Hypothalamus (tissue), 51 donors: ENCODE measurements at regions not wholly inside any gene's neighbourhood (a gene's known extent, or its start where the extent isn't known, plus 50 kb on each side); places are given as distances from the start of the nearest gene placed in this dataset.

Experiments
- DNase-seq, 51 donors: peaks; one replicate each; lab custom pipeline; 2025; lab: John Stamatoyannopoulos, UW

DNA sequence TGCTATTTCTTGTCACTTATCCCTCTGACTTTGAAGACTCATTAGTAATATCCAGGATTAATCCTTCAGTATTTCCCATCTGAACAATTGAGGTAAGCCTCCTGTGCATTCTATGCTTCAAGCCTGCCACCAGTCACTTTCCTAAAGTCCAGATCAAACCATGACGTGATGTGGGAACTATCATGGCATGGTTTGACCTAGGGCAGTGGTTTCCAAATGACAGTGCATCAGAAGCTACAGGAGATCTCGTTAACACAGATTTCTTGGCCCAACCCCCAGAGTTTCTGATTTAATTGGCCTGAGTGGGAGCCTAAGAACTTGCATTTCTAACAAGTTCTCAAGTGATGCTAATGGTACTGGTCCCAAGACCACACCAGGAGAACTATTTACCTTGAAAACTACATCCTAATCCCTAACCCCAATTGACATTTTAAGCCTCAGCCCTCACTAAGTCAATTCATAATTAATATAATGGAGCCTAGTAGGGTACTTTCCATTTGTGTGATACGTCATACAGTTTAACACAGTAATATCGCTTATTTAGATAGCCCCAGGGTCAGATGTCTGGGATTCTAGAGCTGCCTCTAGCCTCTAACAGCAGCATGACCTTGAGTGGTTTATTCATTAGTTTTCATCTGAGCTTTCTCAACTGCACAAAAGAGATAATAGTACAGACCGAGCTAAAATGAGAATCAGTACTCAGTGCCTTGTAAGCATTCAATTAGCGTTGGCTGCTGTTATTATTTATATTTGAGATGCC is 907.6 kb downstream of the TFAP2A start:
- DNase-seq: no peak

DNA sequence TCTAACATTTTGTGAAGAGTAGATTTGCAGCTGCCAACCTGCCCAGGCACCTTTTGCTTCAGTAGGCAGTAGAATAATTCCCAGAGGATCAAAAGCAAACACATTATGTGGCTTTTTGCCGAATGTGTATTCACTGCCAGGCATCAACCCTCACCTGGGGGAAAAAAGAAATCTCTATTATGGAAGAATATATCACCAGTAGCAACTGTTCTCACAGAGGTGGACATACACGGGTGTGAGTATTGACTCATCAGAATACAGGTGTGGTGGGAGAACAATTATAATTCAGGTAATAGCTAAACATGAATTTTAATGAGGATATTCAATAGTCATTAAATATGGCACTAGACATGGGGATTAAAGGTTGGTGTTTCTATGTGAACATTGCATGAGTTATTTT is 910.7 kb downstream of the TFAP2A start:
- no peak for DNase-seq

DNA sequence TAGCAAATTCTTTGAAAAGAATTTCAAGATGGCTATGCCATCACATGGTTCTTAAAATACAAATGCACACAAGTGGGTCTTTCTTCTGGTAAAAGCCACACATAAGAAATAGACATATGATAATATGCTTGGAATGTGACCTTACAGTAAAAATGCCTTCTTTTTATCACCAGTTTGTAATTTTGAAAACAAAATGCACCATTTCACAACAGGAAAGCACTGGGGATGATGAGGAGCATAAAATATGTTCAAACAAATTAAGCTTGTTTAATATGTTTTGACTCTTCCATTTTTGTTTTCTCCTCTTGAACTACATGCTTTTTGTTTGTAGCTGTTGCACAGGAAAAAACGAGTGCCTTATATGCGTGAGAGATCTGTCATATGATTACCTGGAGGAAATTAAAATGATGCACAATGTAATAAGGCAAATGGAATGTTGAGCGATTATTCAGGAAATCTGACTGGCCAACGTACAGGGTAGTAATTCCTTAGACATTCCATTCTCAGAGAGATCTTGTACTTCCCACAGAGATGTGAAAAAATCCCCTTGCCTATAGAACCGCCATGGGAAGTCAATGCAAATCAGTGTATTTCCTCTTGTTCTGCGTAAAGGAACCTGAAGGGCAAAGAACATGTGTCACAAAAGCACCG is 911.6 kb downstream of the TFAP2A start:
- DNase-seq: no peak

DNA sequence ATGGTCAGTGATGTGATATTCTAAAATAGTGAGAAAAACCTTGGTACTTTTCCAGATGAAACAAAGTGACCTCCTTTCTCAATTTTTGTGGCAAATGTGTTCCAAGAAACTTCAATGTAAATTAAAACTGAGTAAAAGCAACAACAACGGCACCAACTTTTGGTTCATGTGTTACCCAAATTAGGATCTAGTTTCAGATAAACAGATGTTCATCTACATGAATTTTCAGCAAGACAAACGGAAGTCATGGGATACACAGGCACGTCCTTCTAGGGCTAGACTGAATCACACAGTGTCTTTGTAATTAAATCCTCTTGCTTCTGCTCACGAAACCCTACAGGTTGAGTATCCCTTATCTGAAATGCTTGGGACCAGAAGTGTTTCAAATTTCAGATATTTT is 915.2 kb downstream of the TFAP2A start:
- DNase-seq: no peak

DNA sequence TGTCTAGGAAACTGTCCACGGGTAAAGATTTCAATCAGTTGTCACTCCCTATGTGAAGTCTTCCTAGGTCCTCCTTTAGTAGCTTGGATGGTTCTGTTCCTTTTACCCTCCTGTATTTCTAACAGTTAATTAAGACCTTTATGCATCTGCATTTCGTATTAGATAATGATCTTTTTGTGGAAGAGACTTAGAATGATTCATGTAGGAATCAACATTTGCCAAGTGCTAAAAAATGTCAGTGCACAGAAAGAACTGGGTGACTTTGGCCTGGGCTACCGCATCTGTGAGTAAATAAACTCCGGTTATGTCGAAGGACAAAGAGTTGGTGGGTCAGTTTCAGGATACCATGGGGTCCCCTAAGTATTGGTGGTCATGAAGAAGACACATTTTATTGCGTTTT is 918.0 kb downstream of the TFAP2A start:
- DNase-seq: no peak

DNA sequence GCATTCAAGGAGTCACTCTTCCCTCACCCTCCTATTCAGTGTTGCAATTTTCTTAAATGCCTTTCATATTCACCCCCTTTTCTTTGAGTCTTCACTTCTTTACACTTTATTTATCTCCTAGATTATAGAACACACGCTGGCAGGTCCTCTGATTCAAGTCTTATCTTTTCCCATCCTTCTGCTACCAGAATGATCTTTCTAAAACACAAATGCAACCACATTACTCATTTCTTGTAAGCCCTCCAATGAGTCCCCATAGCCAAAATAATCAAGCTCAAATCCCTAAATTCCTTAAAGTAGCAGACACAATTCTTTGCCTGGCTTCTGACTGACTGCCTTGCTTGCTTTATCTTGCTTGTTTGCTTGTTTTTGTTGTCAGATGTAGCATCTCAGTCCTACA is 920.0 kb downstream of the TFAP2A start:
- no peak for DNase-seq

DNA sequence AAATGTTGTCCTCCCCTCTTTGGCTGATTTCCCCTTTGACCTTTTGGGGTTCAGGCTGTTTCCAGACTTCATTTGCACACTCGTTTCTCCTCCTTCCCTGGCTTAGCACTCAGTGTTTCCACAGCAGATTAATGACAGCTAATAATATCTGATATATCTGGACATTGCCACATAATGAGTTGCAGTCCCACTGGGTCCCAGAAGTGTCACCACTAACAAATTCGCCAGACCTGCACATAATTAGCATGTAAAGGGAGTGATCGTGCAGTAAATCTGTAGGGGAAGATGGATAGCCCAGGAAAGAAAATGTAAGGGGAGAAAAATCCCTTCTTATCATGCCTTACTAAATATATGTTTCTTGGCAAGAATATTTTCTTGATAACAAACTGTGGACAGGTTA is 922.1 kb downstream of the TFAP2A start:
- no peak for DNase-seq

DNA sequence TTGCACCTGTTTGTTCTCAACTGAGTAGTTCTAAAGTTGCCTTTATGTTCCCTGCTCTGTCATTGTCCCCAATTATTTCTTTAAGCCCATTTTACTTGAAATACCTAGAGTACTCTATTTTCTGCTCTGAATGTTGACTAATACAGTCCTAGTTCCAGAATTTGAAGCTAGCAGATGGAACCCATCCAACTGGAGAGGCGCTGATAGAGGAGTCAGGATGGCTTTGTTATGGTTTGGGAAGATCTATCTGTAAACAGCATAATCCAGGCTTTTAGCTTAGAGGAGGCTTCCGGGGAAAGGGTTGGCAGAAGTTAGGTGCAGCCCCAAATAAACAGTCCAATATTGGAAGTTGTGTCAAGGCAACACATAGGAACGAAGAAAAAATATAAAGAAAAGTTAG is 927.7 kb downstream of the TFAP2A start:
- DNase-seq: no peak

DNA sequence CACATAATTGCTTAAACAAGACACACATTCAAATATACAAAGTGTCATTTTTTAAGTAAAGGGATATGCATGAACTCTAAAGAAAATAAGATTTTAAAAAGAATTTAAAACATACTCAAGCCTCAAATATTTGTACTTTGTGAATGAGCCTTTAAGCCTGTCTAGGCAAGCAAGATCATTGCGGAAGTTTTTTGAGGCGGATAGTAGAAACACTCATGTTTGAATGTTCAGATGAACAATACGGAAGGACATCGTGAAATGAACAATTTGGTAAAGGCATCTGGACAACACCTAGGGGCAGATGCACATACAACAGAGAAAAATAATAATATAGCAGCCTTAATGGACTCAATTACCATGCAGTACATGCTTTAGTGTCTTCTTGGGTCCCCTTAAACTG is 928.9 kb downstream of the TFAP2A start:
- no peak for DNase-seq

DNA sequence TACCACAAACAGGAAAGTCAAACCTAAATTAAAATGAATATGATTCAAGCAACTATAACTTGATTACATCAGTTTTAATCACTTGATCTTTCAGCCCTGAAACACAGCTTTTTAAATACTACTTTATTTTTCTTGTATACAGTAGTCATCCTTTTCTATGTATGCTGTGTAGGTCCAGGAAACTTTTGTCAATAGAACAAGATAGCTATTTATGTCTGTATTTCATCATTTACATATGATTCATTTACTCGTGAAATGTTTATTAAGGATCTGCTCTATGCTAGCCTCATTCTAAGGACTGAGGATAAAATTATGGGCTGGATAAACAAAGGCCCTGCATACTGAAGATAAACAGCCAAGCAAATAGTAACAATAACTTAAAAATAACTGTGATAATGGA is 930.2 kb downstream of the TFAP2A start:
- no peak for DNase-seq

DNA sequence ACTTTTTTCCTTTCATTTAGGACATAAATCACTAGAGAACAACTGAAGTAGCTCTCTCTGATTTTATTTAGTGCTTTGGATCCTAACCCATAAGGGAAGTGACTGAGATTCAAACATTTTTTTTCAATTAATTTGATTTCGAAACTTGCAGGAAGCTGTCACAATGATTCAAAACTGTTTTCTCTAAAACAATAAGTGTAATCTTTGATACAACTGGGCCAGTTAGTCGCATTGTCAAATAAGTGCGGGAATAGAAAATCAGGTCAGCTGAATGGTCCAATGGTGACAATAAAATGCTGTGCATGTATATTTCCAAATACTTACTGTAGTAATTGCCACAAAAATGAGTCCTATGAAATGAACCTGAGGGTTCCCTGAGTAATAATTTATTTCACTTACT is 930.8 kb downstream of the TFAP2A start:
- no peak for DNase-seq

DNA sequence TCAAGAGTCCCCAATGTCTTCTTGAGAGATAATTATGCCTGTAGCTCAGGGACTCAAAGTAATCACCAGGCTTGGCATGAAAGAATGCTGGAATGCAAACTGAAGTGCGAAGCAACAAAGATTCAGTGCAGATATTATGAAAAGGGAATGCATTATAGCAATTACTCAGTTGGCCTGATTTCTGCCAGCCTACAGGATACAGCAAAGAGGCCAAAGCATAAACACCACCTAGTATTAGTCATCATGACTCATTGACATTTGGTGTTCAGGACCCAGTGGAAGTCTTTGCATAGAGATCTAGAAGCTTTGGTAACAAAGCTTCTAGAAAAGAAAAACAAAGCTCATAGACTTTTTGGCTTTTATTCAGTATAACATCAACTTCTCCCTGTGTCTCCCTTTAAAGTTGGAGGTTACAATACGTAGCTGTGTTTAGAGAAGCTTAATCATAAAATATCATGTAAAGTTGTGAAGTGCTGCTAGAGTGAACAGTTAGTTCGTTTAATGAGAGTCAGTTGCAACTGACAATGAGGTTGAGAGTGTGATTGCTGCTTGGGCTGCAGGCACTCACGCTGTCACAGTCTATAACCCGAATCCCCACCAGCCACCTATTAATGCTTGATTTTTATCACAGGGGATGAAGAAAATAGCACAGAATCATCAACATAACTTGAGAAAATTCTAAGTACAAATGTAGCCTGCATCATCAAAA is 932.7 kb downstream of the TFAP2A start:
- DNase-seq: peak in 1 of 51 donors; percentile 4

DNA sequence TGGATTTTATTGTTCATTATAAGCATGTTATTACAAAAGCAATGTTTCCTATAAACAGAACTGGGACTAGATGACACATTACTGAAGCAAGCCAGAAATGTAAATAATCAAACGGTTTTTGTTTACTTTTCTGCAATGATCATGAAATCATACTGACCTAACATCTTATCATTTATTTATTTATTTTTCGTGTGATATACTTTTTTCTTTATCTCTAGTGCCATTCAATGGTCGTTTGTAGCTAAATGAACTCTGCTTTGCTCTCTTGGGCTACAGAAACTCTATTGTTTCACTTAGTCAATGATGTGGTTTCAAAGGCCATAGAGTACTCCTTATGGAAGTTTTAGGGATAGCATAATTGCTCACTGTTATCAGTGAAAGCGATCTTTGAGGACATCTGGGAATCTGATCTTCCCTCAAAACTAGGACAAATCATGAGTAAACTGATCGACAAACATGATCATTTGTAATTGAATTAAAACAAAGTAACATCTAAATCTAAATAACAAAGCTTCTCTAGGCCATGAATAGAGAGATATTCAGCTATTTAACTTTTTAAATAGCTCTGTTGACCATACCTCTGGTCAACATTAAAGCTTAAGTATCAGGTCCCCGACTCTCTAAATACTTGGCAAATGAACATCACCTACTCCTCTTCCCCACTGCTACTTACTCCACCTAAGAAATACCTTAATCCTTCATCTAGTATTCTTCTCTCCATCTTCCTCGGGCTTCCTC is 933.4 kb downstream of the TFAP2A start:
- DNase-seq: no peak

DNA sequence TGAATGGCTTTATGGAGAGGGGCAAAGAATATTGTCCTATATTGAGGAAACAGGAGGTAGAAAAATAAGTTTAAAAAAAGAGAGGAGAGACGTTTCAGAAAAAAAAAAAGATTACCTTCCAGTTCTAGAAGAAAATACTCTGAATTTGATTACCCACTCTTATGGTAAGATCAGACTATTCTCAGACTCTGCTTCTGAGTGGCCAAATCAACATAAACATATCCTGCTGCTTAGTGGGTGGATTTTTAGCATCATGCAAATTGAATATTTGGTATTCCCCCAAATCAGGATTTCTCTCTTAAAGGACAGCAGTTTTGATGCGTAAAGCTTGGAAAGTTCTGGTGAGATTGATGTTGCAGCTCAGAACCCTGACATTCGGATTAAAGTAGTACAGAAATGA is 946.6 kb downstream of the TFAP2A start:
- DNase-seq: no peak

DNA sequence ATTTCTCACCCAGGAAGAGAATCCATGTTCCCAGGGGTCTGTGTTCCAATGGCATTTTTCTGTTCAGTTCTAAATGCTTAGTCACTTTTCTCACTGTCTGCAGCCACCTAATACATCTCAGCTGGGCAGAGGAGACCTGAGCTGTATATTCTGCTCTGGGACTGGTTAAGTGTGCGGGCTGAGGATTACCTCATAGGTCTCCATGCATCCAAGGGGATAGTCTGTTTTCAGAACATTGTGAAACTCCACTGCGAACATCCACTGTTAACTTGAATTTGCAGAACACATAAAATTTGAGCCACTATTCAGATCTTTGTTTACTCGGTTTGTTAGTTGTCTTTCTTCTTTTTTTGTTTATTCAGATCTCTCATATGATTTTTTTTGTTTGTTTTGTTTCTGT is 947.1 kb downstream of the TFAP2A start:
- no peak for DNase-seq

DNA sequence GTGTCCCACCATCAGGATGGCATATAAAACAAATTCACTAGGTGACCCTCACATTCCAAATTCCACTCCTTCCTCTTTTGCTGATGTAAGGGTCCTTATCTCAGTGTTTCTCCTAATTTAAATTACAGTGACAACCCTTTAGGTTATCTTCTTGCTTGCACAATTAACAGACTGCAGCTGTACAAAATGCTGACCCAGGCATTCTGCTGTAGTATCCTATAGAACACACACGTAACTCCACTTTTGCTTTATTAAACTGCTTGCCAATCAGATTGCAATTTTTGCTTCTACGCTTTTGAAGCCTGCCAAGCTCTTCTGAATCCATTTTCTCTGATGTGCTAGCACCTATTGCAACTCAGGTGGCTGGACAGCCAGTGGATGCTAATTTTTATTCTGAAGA is 950.3 kb downstream of the TFAP2A start:
- no peak for DNase-seq

DNA sequence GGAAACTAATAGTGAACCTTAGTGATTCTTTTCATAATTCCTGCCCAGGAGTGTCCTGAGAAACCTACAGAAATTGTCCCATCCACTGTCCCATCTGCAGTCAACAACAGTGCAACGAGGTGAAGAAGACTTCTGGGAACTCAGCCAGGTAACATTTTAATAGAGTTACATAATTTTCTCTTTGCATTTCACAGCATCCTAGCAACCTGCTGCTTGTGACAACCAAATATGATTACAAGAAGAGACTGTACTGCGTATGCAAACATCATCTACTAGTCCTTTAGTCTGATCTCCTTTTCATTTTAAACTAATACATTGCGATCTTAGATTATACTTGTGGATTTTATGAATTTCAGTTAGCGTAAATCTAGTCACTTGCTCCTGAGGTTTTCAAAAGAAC is 951.6 kb downstream of the TFAP2A start:
- DNase-seq: no peak

DNA sequence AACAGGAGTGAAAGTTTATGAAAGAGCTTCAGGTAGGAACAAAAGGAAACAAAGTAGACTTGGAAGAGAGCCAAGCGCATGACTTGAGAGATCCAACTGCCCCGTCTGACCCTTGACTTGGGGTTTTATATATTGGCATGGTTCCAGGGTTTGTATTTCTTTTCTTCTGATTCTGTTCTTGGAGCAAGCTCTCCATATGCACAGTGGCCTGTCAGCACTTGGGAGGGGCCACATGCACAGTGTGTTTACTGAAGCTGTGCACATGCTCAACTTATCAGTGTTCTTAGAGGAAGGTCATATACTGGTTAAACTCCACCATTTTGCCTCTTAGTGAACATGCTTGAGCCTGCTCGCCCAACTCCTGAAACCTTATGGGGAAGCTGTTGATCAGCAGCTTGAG is 953.7 kb downstream of the TFAP2A start:
- no peak for DNase-seq

DNA sequence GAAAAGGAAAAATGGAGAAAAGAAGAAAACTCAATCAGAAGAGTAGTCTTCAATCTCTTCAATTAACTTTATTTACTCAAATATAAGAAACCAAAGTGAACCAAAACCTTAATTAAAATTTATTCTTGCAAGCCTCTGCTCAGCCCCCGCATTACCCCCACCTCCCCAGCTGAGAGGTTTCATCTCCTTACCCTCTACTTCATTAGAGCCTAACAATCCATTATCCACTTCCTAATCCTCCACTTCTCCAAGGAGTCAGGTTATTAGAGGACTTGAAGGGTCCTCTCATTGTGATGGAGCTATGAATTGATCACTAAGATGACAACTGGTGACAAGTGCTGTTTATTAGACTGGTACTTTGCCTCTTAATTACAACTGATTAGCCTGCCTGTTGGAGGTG is 956.5 kb downstream of the TFAP2A start:
- DNase-seq: no peak

DNA sequence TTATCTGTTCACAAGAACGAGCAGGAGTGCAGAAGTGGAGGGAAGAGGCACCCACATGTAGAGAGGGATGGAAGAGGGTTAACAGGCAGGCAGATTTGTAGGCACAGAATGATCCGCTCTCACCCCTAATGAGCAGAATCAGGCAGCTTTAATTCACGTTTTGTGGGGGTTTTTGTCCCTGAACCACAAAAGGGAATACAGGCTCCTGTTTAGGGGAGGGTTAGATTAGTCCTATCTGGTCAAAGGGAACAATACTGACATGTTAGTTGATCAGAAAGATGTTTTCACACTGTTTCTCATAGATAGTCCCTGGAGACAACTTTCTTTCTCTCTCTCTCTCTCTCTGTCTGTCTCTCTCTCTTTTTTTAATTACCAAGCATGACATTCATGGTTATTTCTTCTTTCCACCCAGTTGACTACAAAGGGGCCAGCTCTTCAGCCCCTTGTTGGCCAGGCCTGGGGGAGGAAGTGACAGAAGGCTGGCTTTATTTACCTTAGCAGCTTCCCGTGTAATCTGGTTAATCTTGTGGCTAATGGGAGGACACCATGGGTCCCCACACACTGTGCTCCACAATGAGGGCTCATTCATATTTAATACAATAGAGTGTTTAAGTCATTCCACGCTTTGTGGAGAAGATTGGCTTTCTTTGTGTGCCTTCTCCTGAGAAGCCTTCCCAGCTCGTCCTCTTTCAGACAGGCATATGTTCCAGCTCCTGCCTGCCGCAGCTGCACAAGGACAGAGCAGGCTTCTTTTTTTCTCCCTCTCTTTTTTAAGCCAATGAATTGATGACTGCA is 958.8 kb downstream of the TFAP2A start:
- DNase-seq: no peak
